CD4-positive, alpha-beta T cell treated with Interferon alpha-2 for 1 hour (primary cell): ENCODE measurements at regions not wholly inside any gene's neighbourhood (a gene's known extent, or its start where the extent isn't known, plus 50 kb on each side); places are given as distances from the start of the nearest gene placed in this dataset.
A peak's percentile ranks its signal among the peaks of the same experiment; 100 is the strongest.
"Not testable (repeated sequence)": the region's sequence is repeated elsewhere in the genome, so short reads cannot be mapped to it uniquely, and the experiment has no call there.

Experiments used
- DNase-seq, 2 donors: peaks; one replicate each; pipeline ENCODE4 v3.0.0-alpha.2; 2020 to 2022

DNA sequence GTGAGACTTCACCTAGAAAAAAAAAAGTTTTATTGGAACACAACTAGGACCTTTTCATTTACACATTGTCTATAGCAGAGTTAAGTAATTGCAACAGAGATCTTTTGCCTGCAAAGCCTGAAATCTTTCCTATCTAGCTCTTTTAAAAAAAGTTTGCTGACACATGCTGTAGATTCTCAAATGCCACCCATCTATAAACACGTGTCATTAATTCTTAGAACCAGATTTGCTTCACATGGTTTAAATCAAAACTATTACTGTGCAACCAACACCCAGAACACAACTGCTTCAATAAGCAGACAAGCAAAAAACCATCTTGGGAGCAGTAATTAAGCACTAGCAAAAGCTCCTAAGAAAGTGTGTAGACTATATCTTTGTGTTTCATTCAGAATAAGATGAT lies 55.0 kb downstream of the OXSM start:
- no peak for DNase-seq

DNA sequence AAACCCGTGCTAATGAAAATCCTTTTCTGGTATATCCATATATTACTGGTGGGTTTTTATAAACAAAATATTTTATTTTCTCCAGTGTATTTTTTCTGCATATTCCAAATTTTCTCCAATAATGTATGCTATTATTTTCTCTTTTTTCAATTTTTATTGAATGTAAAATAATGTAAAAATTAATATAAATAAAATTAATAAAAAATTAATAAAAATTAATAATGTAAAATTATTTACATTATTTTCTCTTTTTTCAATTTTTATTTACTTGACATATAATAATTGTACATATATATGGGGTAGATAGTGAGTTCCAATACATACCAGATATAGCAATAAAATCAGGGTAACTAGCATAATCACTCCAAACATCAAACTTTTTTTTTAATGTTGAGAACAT lies 56.4 kb downstream of the OXSM start:
- DNase-seq: no peak

DNA sequence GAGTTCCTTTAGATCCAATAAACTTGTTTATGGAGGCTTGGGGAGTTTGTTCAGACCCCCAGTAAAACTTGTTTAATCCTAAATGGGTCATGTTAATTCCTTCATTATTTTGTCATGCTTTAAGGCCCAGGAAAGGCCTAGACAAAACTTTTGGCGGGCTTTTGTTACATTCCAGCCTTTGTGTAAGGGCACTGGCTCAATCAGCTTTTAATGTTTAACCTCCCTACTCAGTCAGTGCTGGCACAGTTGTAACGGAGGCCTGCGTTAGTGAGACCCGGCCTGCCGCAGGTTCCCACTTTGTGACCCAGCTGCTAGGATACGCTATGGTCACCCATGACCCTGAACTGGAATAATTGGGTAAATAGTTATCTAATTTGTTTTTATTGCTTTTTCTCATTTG lies 59.2 kb downstream of the OXSM start:
- no peak for DNase-seq

DNA sequence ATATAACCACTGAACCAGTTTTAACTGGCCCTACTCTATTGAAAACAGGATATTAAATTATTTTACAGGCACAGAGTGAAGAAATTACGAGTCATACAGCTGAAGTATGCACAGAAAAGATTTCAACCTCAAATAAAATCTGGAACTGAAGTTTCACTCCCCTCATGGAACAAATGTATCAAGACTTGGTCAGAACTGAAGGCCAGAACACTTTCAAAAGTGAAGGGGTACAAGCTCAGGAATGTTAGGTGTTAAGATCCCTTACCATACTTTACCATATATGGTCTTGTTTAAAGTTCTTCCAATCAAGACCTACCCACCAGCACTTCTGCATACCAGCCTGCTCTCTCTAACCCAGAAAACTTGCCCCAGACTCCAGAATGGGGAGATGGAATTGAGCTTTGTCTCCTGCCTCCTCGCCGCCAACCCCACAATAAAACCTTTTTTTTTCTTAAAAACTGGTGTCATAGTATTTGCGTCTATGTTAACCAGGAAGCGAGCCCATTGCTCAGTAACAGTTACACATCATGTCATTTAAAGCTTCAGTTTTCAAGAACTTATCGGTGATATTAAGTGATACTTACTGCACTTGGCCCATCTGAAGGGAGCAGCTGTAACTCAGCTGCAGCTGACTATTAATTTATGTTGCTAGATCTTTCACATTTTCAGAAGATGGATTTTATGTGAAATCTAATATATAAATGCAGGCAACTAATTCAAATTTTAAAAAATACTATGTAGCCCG lies 59.9 kb downstream of the OXSM start:
- DNase-seq: no peak

DNA sequence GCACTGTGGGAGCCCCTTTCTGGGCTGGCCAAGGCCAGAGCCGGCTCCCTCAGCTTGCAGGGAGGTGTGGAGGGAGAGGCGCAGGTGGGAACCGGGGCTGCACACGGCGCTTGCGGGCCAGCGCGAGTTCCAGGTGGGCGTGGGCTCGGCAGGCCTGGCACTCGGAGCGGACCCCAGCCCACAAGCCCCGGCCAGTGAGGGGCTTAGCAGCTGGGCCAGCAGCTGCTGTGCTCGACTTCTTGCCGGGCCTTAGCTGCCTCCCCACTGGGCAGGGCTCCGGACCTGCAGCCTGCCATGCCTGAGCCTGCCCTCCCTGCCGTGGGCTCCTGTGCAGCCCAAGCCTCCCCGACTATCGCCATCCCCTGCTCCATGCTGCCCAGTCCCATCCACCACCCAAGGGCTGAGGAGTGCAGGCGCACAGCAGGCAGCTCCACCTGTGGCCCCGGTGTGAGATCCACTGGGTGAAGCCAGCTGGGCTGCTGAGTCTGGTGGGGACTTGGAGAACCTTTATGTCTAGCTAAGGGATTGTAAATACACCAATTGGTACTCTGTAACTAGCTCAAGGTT lies 61.9 kb downstream of the OXSM start:
- DNase-seq: not testable (repeated sequence)

DNA sequence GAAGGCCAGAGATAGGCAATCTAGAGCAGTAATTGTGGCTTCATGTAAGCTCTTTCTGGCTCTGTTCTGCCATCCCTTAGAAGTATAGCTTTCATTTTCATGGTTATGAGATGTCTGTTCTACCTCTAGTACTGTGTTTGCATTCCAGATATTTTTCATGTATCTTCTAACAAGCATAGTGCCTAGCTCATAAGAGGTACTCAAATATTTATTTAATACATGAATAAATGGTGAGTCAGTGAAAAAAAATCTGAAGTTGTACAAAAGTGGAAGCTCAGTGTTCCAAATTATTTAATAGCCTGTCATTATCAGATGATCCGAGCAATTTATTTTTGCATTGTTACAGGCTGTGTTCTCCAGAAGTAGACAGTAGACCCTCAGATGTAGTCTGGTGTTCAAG lies 64.3 kb downstream of the OXSM start:
- no peak for DNase-seq

DNA sequence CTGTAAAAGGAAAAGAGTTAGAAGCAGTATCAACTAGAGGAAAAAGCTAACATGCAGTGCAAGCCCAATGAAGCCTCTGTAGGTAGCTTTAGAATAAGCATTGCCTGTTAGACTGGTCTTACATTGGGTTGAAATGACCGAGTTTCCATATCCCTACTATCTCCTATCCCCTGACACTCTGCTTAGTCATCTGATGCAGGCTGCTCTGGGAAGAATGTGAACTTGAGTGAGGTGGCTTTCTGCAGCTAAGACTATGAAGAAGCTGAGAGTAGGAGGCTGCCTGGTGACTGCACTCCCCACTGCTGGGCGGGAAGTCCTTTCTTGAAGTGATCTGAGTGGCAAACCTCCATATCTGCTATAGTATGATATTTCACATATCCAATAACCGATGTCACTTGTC lies 64.7 kb downstream of the OXSM start:
- DNase-seq: no peak

DNA sequence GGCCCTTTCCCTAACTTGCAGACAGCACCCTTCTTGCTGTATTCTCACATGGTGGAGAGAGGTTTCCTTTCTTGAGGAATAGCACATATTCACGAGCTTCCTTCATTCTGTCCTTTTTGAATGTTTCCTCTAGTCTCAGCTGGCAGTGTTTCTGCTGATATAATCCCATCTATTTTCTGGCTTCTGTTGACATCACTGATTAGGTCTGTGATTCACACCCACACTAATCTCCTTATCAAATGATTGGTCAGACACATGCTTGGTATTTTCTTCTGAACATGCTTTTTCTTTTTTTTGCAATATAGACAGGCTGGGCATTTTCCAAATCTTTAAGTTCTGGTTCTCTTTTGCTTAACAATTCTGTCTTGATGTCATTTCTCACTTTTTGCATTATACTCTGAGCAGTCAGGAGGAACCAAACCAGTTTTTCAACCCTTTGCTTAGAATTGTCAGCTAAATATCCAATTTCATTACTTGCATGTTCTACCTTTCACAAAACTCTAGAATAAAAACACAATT lies 65.4 kb downstream of the OXSM start:
- no peak for DNase-seq

DNA sequence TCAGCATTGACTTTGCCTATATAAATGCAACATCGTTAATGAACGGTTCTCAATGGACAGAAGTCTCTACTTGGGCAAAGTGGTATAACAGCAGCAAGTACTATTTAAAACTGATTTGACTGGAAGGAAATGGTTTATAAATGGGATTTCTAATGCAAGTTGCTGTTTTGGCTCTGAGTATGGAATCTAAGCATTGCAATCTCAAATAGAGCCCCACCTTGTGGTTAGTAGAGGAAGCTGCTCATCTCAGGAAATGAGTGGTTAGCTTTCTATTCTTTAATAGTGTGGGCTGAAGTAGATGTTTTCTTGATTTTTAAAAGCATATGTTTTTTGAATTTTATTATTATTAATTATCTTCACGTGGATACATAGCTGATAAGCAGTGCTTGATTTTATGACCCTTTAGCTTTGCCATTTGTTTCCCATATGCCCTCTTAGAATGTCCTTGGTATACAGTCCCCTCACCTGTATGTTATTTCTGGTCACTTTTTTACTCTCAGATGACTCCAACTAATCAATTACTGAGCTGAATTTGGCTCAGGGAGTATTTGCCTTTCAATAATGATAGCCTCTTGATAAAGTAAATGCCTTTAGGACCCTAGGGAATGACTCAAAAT lies 67.1 kb downstream of the OXSM start:
- peak; percentile 14 to 61 for DNase-seq

DNA sequence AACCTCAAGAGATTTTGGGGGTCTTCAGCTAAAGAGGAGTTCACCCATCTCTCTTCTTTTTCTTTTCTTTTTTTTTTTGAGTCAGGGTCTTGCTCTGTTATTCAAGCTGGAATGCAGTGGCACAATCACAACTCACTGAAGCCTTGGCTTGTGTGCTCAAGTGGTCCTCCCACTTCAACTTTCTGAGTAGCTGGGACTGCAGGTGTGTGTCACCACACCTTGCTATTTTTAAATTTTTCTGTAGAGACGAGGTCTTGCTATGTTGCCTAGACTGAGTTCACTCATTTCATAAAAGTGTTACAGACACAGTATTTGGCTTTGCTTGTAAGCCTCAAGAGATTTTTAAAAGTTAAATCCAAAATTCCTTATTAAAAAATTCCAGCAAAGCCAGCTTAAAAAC lies 71.7 kb downstream of the OXSM start:
- no peak for DNase-seq

DNA sequence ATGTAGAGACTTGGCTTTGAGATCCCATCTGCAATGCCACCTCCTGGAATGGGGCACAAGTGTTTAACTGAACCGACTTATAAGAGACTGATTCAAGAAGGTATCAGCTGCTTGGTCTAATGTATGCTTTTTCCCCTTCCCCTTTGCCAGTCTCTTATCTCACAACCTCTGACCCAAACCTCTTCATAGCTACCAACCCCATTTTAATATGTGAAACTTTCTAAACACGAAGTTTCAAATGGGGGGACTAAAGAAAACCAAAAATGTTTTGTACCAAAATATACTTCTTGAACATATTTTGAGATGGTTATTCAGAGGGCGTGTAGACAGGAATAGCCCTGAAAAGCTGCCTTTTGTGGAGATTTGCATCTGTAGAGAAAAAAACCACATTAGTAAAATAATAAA lies 73.1 kb downstream of the OXSM start:
- no peak for DNase-seq

DNA sequence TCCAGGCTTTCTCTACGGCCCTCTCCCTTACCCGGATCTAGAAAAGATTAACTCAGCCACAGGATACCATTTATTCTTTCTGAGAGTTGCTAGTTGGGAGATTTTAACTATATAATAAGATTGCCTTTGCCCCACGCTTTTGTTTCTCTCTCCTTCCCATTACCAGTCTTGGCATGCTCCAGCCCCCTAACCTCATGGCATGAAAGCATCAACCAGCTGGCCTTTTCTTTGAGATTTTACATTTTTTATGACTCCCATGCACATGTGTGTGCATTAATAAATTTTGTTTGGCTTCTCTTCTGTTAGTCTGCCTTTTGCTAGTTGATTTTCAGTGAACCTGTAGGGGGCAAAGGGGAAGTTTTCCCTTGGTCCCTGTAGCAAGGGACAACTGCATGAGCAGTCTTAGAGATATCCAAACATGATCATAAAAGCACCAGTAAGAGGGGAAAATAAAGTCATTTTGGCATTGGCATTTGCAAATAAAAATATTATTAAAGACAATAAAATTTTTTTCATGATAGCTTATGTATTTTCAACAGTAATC lies 73.6 kb downstream of the OXSM start:
- no peak for DNase-seq

DNA sequence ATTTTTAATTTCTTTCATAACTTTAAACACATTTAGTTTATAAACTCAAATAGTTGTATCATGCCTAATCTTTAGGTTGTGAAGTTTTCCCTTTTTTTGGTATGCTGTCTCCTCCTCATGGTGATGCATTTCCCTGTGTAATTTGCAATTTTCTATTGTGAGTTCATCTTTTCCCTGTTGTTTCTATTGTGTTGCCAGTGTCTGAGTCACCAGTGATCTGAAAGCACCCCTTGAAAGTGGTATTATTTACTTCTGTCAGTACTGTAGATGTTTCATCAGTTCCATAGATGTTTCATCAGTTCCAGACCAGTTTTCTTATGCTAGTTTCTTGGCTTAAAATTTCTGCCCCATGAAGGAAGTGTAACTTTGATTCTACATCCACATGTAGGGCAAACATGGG lies 80.6 kb downstream of the OXSM start:
- DNase-seq: no peak

DNA sequence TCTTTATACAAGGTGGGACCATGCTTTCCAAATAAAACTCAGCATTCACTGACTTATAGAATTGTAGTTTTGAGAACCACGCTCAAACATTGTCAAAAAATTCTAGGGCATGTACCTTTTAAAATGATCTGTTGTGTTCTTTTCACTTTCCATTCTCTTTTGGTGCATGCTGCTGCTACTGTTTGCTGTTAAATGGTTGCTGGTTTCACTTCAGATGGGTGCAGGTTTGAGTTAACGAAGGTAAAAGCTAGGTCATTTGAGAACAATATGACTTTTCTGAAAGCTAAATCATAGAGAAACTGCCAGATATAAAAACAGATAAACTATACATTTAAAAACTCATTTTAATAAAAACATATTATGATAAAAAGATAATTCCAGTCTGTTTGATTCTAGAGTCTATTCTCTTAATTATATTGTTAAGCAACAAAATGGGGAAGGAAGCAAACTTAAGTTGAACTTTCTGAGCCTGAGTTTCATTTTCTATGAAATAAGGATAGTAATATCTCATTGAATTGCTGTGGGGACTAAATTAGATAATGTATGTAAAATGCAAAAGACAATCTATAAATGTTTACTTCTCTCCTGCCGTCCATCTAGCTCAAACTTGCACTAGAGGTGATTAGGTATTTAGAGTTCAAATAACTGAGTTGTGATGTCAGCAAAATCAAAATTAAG lies 82.4 kb downstream of the OXSM start:
- no peak for DNase-seq

DNA sequence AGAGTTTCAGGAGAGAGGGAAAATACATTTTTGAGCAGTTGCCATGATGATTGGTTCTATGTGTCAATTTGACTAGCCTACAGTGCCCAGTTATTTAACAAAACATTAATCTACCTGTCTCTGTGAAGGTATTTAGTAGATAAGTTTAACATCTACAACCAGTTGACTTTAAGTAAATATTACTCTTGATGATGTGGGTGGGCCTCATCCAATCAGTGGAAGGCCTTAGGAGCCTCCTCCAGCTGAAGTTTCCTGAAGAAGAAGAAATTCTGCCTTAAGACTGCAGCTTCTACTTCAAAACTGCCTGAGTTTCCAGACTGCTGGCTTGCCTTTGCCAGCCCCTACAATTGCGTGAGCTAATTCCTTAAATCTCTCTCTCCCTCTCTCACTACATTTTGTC lies 93.6 kb downstream of the OXSM start:
- DNase-seq: no peak

DNA sequence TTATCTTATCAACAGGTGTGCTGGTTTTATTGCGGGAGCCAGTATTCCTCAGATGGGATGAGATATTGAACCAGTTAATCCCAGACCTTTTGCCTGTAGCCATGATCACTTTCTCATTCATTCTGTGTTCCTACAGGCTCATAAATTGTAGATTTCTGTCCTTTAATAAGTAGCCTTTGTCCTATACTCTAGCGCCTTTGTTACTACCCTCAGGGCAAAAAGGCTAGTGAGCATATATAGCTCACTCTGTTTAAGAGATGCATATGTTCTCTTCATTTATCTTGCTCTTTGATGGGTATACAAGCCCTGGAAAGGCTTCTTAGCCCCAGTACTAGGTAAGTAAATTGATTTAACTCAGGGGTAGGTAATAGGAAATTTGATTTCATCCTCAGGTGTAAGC lies 95.1 kb downstream of the OXSM start:
- DNase-seq: no peak

DNA sequence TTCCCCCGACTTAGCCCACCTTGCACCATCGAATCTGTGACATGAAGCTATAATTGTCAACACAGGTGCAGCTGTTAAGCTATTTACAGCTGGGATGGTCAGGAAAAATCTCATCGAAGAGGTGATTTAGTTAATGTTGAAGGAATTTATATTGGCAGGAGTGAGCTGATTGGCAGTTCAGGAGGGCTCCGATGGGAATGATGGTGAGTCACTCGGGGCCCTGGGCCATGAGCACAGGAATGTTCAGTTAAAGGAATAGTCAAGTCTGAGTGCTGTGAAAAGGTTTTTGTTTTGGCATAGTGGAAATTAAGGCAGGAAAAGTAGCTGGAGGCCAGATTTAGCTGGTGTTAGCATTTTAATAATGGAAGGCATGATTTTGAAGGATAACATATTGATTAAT lies 95.7 kb downstream of the OXSM start:
- no peak for DNase-seq

DNA sequence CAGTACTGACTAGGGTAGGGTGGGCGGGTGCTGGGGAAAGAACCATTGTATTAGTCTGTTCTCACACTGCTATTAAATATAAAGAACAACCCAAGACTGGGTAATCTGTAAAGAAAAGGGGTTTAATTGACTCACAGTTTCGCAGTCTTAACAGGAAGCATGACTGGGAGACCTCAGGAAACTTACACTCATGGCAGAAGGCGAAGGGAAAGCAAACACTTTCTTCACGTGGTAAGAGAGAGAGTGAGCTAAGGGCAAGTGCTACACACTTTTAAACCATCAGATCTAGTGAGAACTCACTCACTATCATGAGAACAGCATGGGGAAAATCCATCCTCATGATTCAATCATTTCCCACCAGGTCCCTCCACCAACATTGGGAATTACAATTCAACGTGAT lies 98.0 kb downstream of the OXSM start:
- no peak for DNase-seq

DNA sequence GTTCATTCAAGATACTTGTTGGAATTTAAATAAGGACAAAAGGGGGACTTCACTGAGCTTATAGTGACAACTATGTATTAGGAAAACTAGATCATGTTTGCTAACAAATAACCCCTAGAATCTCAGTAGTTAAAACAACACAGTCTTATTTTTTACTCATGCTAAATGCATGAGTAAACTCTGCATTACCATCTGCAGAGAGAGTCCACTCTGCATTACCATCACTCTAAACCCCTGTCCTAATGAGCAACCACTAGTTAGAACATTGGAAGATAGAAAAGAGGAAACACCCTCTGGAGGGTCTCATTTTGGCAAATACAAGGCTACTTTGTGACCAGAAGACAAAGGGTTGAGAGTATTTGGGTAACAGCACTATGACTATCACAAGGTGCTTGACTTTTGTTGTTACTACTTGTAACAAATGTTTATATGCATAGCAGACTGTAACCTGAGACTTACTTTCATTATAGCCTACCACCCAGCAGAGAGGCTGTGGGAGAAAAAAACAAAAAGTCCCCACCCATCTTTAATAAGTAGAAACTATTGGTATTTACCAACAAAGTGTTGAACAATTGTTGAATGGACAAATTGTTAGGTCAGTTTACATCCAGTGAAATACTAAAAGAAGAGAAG lies 99.1 kb downstream of the OXSM start:
- DNase-seq: no peak

DNA sequence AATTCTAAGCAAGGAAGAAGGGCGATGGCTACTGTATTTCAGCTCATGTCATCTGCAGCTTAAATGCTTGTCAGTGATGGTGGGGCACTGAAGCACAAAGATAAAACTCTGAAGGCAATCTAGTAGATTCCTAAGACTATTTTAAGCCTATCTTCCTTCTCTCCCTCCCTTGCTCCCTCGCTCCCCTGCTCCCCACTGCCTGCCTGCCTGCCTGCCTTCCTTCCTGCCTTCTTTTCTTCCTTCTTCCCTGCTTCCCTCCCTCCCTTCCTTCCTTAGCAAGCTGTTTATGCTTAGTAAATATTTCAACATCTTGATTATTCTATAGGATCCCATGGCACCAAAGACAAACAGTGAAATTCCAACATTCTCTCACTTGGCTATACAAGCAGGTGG lies 99.6 kb downstream of the OXSM start:
- no peak for DNase-seq

DNA sequence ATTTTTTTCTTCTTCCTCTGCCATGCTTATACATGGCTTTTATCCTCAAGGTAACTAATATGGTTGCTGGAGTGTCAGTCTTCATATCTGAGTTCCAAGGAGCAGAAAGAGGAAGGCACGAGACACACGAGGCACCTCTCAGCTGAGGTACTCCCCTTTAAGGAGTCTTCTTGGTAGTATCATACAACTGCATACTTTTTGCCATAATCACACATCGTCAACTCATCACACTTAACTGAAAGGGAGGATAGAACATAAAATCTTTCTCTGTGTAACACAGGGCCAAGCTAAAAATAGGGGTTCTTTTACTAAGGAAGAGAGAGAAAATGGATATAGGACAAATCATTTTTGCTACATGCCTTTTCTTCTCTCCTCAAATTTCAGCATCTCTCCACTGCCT lies 104.2 kb downstream of the OXSM start:
- DNase-seq: no peak

DNA sequence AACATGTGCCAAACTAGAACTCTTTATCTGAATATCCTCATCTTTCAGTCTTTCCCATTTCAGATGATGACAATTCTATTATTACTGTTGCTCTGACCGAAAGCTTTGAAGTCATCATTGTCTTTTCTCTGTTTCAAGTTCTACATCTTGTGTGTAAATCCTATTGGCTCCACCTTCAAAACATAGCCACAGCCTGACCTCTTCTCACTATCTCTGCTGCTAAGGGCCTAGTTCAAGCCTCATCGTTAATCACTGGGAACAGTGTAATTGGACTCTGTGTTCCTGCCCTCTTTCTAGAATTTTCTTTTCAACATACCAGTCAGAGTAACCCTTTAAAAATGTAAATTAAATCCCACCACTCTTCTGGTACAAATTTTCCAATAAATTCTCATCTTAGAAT lies 105.1 kb downstream of the OXSM start:
- no peak for DNase-seq

DNA sequence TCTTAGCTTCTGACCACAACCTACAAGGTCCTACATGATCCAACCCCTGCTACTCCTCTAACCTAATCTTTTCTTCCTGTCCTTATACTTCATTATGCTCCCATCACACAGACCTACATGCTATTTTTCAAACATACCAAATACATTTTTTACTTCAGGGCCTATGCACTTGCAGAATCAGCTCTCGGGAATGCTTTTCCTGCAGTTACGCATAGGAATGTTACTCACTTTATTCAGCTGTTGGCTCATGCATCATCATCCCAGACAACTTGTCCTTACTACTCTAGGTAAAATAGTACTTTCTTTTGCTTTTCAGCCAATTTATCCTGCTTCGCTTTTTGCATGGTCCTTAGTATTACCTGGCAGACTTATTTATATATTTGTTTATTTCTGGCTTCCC lies 105.6 kb downstream of the OXSM start:
- DNase-seq: no peak
